Gastroesophageal sphincter (tissue), 3 donors: ENCODE measurements at regions not wholly inside any gene's neighbourhood (a gene's known extent, or its start where the extent isn't known, plus 50 kb on each side); places are given as distances from the start of the nearest gene placed in this dataset.

ENCODE experiments used
- CTCF ChIP-seq, 4 experiments: fragments of 200-600 bp in 2 of 4; fragments of 450-650 bp in 2 of 4; sonication (generic) in 1 of 4; IDR thresholded peaks; one replicate each; pipeline ENCODE4 v1.5.1; 2017 to 2019; ENCODE audit warnings: antibody characterized with exemption in 4 of 4, mild to moderate bottlenecking in 2 of 4, moderate library complexity in 2 of 4
- EP300 ChIP-seq: sonication (generic); formaldehyde crosslinking; IDR thresholded peaks from one replicate; pipeline ENCODE4 v1.6.1; 2017; ENCODE audit warnings: antibody characterized with exemption, mild to moderate bottlenecking

GRCh38 chr15:37764733-37765191 lies 169.7 kb upstream of the TMCO5A start:
- TF ChIP-seq EP300 (no peak), CTCF (IDR thresholded peaks at IDR 0.05) (peak in 3 of 4 experiments; percentile 19 to 64 (median 29))
